ENCODE measurements at regions not wholly inside any gene's neighbourhood (a gene's known extent, or its start where the extent isn't known, plus 50 kb on each side); places are given as distances from the start of the nearest gene placed in this dataset.

GRCh38 chr3:55164876-55165275 is 237.0 kb upstream of the LRTM1 start:
- TF ChIP-seq GATA1 (IDR thresholded peaks at IDR 0.05; ENCODE audit: low read depth, low read length): no peak
- TF ChIP-seq POLR2A (IDR thresholded peaks at IDR 0.05; ENCODE audit: low read length): no peak
- no peak for DNase-seq

DNA sequence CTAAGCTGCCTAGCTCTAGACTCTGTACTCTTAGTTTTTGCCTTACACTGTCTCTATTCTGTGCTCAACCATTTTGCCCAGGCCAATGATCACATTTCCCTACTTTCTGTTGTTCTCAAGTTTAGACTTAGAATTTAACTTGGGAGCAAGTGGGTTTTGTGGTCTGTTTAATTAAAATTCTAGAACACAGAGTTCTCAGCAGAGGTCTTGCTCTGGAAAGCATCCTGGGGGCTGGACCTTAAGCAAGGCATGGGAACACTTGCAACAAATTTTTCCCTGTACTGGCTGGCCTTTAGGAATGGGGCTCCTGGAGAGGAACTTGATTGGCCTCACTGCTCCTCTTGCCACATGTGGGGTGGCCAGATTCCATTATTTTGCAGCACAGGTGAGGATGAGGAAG is 236.3 kb upstream of the LRTM1 start:
- no peak for DNase-seq
- TF ChIP-seq GATA1 (IDR thresholded peaks at IDR 0.05; ENCODE audit: low read depth, low read length): no peak
- TF ChIP-seq POLR2A (IDR thresholded peaks at IDR 0.05; ENCODE audit: low read length): no peak

GRCh38 chr3:55163421-55163820 is 235.6 kb upstream of the LRTM1 start:
- DNase-seq: no peak
- no peak for TF ChIP-seq POLR2A (IDR thresholded peaks at IDR 0.05; ENCODE audit: low read length)
- TF ChIP-seq GATA1 (IDR thresholded peaks at IDR 0.05; ENCODE audit: low read depth, low read length): no peak

DNA sequence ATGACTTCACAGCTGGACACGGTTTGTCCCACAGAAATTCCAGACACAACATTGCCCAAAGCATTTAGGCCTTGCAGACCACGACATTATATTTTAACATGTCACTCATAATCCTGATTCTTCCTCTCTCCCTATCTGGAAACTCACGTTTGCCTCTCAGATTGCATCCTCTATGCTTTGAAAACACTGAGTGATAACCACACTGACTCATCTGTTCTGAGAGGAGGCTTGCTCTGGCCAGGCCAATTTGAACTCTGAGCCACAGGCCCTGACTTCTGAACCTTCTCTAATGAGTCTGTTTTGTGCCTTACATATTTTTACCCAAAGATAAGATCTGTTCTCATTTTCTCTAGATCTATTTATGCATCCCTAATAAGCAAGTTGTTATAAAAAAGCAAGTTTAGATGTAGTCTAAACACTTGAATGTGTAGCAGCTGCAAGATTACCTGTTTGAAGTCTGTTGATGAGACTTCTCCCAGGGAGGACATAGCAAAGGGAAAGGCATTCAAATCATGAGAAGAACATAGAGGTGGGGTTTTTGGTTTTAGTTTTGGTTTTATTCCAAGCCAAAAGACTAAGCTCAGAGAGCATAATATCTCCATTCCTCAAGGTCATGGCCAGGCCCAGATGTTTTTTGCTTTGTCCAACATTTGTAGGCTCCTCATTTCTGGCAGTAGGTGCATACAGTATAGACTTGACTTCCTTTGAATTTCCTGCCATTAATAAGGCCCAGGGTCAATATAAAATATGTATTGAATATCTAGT is 234.4 kb upstream of the LRTM1 start:
- no peak for TF ChIP-seq GATA1 (IDR thresholded peaks at IDR 0.05; ENCODE audit: low read depth, low read length)
- TF ChIP-seq POLR2A (IDR thresholded peaks at IDR 0.05; ENCODE audit: low read length): no peak
- DNase-seq: no peak

DNA sequence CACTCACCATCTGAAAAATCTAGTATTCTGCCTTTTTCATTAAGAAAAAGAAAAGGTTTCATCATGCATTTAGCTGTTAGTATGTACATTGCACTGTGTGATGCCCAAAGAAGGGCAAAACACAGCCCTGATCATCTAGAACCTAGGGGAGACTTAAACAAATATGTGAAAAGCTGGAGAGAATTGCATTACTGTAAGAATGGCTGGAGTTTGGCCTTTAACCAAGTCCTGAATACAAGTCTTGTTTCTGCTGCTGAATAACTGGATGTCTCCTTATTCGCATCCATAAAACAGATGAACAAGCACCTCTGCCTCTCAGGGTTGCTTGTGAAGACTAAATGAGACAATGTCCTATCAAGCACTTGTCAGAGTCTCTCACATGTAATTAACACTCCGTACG is 233.4 kb upstream of the LRTM1 start:
- DNase-seq: no peak
- no peak for TF ChIP-seq GATA1 (IDR thresholded peaks at IDR 0.05; ENCODE audit: low read depth, low read length)
- no peak for TF ChIP-seq POLR2A (IDR thresholded peaks at IDR 0.05; ENCODE audit: low read length)

- no peak for TF ChIP-seq POLR2A (IDR thresholded peaks at IDR 0.05; ENCODE audit: low read length)
- no peak for DNase-seq
These were observed 232.6 kb upstream of the LRTM1 start for GRCh38 chr3:55160241-55160983.

- no peak for DNase-seq
- TF ChIP-seq POLR2A (IDR thresholded peaks at IDR 0.05; ENCODE audit: low read length): no peak
- no peak for TF ChIP-seq GATA1 (IDR thresholded peaks at IDR 0.05; ENCODE audit: low read depth, low read length)
These were observed 231.9 kb upstream of the LRTM1 start for GRCh38 chr3:55159711-55160110.

DNA sequence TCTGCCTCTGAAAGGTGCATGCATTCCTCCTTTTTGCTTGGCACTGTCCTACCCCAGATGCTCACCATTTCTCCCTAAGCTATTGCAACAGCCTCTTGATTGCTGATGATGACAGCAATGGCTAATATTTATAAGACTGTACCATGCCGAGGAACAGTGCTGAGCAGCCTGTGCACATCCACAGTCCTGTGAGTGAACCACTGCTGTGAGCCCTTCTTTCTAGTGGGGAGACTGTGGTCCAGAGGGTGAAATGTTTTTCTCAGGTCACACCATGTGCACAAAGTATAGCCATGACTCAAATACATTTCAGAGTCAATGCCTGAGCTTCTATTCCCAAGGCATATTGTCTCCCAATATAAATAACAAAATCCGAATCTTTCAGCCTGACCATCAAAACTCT is 231.2 kb upstream of the LRTM1 start:
- TF ChIP-seq GATA1 (IDR thresholded peaks at IDR 0.05; ENCODE audit: low read depth, low read length): no peak
- TF ChIP-seq POLR2A (IDR thresholded peaks at IDR 0.05; ENCODE audit: low read length): no peak
- no peak for DNase-seq

DNA sequence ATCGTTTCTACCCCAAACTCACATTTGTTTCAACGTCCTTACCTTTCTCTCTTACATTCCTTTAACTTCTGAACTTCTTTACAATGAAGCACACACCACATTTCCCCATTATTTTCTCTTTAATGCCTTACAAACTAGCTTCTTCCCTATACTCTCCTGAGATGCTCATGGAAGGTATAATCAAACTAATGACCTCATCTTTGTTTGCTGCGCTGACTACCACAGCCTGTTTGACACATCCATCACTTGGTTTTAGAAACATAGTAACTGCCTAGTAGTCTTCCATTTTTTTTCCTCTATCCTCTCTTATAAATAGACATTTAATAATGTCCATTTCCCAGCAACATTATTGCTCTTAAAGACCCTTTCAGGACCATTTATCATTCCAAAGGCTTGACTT is 230.5 kb upstream of the LRTM1 start:
- DNase-seq: no peak
- TF ChIP-seq GATA1 (IDR thresholded peaks at IDR 0.05; ENCODE audit: low read depth, low read length): no peak
- TF ChIP-seq POLR2A (IDR thresholded peaks at IDR 0.05; ENCODE audit: low read length): no peak

- no peak for DNase-seq
These were observed 229.9 kb upstream of the LRTM1 start for GRCh38 chr3:55157731-55158130.

DNA sequence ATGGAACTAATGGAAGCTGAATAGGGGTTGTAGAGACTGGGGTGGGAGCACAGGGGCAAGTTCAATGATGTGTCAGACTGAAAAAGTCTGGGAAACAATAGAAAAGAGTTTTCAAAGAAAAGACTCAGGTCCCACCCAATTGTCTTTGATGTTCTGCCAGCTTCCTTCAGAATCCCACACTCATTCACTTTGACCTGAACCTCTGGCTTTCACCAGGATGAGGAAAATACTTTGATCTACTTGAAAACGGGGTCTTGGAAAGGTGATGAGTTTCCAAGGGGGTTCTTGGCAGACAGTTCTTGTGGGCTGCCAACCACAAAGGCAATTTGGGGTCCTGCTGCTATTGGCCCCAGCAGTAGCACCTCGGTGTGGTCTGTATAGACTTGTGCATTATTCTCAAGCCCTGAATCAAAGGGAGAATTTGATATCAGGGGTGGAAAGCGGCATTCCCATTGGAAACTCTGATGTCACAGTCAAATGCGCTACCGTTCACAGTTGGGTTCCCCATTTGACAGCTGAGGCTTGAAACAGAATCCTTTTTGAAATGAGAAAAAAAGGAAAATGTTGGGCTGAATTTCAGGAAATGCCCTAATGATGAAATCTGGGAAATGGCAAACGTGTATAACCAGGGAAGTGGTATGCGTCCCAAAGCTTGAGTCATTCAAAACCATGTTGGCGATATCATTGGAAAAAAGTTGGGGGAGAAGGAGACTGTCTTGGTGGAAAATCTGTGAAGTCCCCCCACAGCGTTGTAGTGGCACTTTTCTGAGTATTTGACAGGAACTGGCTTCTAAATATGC is 229.2 kb upstream of the LRTM1 start:
- DNase-seq: no peak
- TF ChIP-seq POLR2A (IDR thresholded peaks at IDR 0.05; ENCODE audit: low read length): no peak
- no peak for TF ChIP-seq GATA1 (IDR thresholded peaks at IDR 0.05; ENCODE audit: low read depth, low read length)

More at GRCh38 chr3:55157731-55158130, 229.9 kb upstream of the LRTM1 start:
- no peak for TF ChIP-seq GATA1 (IDR thresholded peaks at IDR 0.05; ENCODE audit: low read depth, low read length)
- no peak for TF ChIP-seq POLR2A (IDR thresholded peaks at IDR 0.05; ENCODE audit: low read length)

DNA sequence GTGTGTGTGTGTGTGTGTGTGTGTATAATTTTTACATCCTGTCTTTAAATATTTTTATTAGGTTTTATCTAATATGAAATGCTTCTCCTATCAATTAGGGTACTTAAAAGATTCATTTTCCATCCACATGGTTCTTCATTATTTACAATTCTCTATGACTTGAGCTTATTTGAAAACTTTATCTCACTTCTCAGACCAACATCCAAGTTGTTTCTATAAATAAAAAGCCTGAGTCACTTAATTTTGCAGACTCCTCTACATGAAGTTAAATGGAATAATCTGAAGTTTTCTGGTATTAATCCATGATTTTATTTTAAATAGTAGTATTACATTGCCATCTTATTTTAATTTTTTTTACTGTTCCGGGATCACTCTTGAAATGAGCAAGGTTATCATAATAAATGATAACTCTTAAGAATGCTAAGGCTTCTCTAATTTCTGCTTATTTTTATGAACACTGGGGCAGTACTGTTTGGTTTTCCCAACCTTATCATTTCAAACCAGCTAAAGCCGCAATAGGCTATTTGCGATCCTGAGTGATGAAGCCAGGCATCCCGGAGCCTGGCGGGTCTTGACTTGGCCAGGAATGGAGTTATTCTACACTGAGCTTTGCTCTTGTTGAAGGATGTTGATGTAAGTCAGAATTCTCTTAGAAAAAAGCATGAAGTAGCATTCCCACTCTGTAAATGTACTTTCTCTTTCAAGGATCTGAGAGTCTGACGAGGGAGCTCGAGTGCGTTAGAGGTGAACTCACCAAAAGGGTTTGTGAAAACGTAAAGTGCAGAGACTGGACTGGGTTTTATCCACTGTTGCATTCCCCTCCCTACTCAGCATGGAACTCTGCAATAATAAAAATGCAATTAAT is 220.2 kb upstream of the LRTM1 start:
- TF ChIP-seq GATA1 (IDR thresholded peaks at IDR 0.05; ENCODE audit: low read depth, low read length) (no peak), POLR2A (IDR thresholded peaks at IDR 0.05; ENCODE audit: low read length) (no peak)
- no peak for DNase-seq

- no peak for TF ChIP-seq GATA1 (IDR thresholded peaks at IDR 0.05; ENCODE audit: low read depth, low read length)
- no peak for TF ChIP-seq POLR2A (IDR thresholded peaks at IDR 0.05; ENCODE audit: low read length)
- no peak for DNase-seq
These were observed 219.5 kb upstream of the LRTM1 start for GRCh38 chr3:55147406-55147805.

Measured in erythroblast (primary cell).